GM12801 (cell line): ENCODE measurements at regions not wholly inside any gene's neighbourhood (a gene's known extent, or its start where the extent isn't known, plus 50 kb on each side); places are given as distances from the start of the nearest gene placed in this dataset.

Source experiments
- CTCF ChIP-seq: IDR thresholded peaks from one replicate; pipeline ENCODE4 v1.5.1; 2011; ENCODE audit warnings: control low read depth; ENCODE audit not compliant: insufficient read length; ENCODE audit errors: extremely low read depth

DNA sequence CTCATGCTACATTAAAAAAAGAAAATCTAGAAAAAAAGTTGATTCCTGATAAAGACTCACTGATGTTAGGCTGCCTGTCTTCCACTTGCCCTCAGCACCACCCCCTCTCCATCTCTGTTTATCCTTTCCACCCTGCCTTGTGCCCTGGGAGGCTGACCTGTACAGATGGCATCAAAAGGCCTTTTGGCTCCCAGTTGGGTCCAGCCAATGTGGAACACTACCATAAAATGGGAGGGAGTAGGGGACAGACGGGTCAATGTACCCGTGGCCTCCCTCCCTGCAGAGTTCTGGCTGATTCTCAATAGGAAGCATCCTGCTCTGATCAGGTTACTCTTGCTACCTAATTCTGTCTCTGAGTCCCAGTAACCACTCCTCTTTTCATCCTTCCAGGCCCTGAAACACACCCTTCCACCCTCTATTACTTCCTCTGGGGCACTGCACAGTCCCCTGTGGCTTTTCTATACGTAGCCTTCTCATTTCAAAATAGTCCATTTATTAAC is 300.0 kb downstream of the HHIPL2 start:
- no peak for TF ChIP-seq CTCF

GRCh38 chr1:222247081-222247480 is 300.8 kb downstream of the HHIPL2 start:
- TF ChIP-seq CTCF, result no peak

- no peak for TF ChIP-seq CTCF
These were observed 304.0 kb downstream of the HHIPL2 start for GRCh38 chr1:222243902-222244301.

GRCh38 chr1:222242492-222242891 is 305.4 kb downstream of the HHIPL2 start:
- TF ChIP-seq CTCF, result no peak

DNA sequence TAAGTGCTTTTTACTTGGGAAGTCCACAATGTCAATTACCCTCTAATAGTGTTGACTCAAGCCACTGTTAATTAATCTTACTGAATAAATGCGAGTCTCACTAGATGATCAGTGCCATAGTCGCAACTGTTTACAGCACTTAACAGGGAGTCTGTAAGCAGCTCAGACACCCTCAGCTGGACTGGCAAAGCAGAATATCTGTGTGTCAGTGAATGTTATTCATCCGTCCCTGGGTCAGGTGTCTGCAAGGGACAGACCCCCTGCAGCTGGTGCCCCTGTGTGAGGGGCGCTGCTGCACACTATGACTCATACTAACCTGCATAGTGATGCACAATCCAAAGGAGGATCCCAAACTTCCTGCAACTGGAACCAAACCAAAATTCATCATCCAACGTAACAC is 306.5 kb downstream of the HHIPL2 start:
- TF ChIP-seq CTCF, result no peak

DNA sequence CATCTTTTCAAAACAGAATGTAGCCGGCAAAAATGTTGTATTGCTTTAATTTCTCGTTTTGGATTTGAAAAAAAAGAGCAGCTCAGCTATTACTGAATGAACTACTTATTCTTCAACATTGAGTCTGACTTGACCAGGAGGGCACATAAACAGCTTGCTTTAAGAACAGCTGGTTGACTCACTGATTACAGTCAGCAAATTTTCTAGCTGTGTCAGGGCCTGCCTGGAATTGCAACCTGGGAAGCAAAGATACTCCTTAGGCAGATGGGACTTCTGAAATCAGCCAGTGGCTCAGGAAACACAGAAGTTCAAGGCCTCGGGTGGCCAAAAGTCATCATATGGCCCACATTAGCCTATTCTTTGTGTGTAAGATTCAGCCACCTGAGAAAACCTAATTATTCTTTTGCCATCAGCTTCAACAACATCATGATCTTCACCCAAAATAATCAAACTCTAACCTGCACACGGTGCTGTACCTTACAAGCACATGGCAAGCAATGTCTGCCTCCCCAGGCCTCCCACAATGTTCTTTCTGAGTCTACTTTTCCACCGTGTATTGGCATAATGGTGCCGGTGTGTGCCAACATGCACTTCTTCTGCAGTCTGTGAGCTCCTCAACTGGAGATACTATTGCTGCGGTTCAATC is 307.2 kb downstream of the HHIPL2 start:
- TF ChIP-seq CTCF, result no peak

DNA sequence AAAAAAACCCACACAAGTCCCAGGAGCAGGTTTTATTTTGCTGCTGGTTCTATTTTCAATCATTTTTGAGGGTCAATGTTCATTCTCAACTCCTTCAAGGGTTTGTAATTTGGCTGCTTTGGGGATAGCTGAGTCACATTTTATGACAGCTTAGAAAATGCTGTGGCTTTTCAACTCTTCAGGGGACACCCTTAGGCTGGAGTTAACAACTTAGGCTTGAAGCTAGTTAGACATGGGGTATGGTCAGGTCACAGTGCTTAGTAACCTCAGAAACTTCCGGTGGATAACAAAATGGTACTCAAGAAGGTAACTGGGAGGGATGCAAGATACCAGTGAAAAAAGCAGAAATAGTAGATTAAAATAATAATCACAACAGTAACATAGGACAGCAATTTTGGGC is 308.8 kb downstream of the HHIPL2 start:
- TF ChIP-seq CTCF, result no peak
